ENCODE measurements at regions not wholly inside any gene's neighbourhood (a gene's known extent, or its start where the extent isn't known, plus 50 kb on each side); places are given as distances from the start of the nearest gene placed in this dataset.

- TF ChIP-seq MAX (IDR thresholded peaks at IDR 0.05) (no peak), MAFK (IDR thresholded peaks at IDR 0.05; ENCODE audit: low read depth, low read length) (no peak), TEAD4 (IDR thresholded peaks at IDR 0.05; ENCODE audit: low read depth, low read length) (no peak), SIRT6 (IDR thresholded peaks at IDR 0.05; ENCODE audit: low read length) (no peak)
Observed at GRCh38 chr20:39518654-39519053, 556.5 kb downstream of the DHX35 start (continued).
